Endodermal cell (in vitro differentiated cells): ENCODE measurements at regions not wholly inside any gene's neighbourhood (a gene's known extent, or its start where the extent isn't known, plus 50 kb on each side); places are given as distances from the start of the nearest gene placed in this dataset.

Experiments used
- DNase-seq: peaks from one replicate; pipeline ENCODE4 v3.0.0-alpha.2; 2017
- H3K27ac ChIP-seq: 2 replicates; pipeline ENCODE4 v1.5.1; 2013; ENCODE audit warnings: mild to moderate bottlenecking, low read depth, low read length, moderate library complexity
- H3K27me3 ChIP-seq: 2 replicates; pipeline ENCODE4 v1.6.1; 2013; ENCODE audit warnings: mild to moderate bottlenecking, low read length, moderate library complexity; ENCODE audit not compliant: insufficient read depth, control insufficient read depth, poor library complexity, severe bottlenecking
- H3K36me3 ChIP-seq: 2 replicates; pipeline ENCODE4 v1.7.0; 2013; ENCODE audit warnings: mild to moderate bottlenecking, low read length, moderate library complexity; ENCODE audit not compliant: control insufficient read depth, insufficient read depth
- H3K4me1 ChIP-seq: one replicate; pipeline ENCODE4 v1.7.0; 2013; ENCODE audit warnings: low read length; ENCODE audit not compliant: control insufficient read depth, insufficient read depth
- H3K4me3 ChIP-seq: 2 replicates; pipeline ENCODE4 v1.5.1; 2013; ENCODE audit warnings: mild to moderate bottlenecking, low read length, moderate library complexity
- H3K9ac ChIP-seq: 2 replicates; pipeline ENCODE4 v1.6.1; 2013; ENCODE audit warnings: mild to moderate bottlenecking, low read length, moderate library complexity; ENCODE audit not compliant: poor library complexity, severe bottlenecking; ENCODE audit errors: extremely low read depth
- H3K9me3 ChIP-seq: 2 replicates; pipeline ENCODE4 v1.6.1; 2013; ENCODE audit warnings: mild to moderate bottlenecking, low read length, moderate library complexity; ENCODE audit not compliant: control insufficient read depth
- H3K27ac Mint-ChIP-seq: 2 replicates; pipeline ENCODE4 v1.8.0; 2020; ENCODE audit warnings: mixed read lengths
- H3K27me3 Mint-ChIP-seq: 2 replicates; pipeline ENCODE4 v1.8.0; 2021; ENCODE audit warnings: mild to moderate bottlenecking, mixed read lengths; ENCODE audit not compliant: insufficient read depth
- H3K36me3 Mint-ChIP-seq: 2 replicates; pipeline ENCODE4 v1.8.0; 2020; ENCODE audit warnings: low read depth, mixed read lengths
- H3K4me1 Mint-ChIP-seq: 2 replicates; pipeline ENCODE4 v1.8.0; 2020; ENCODE audit warnings: mixed read lengths
- H3K4me3 Mint-ChIP-seq: 2 replicates; pipeline ENCODE4 v1.8.0; 2020; ENCODE audit warnings: mild to moderate bottlenecking, moderate library complexity, mixed read lengths
- H3K9me3 Mint-ChIP-seq: 2 replicates; pipeline ENCODE4 v1.8.0; 2020; ENCODE audit warnings: mild to moderate bottlenecking, mixed read lengths
- WGBS, 2 experiments: methylation state at CpG; one replicate each; pipeline versions ENCODE4 v1.1.5 to v1.1.7; 2013; ENCODE audit warnings: missing lambda C conversion rate in 2 of 2, mixed read lengths in 1 of 2; ENCODE audit not compliant: insufficient coverage in 1 of 2, insufficient read length in 1 of 2; 5-methylcytosine and 5-hydroxymethylcytosine counted together
- TF ChIP-seq, protein P1 (sequence below): fragments of 200-600 bp; sonication (generic); conservative IDR thresholded peaks from 2 replicates; pipeline ENCODE4 v1.5.0; 2021; ENCODE audit warnings: antibody characterized with exemption, mild to moderate bottlenecking

DNA sequence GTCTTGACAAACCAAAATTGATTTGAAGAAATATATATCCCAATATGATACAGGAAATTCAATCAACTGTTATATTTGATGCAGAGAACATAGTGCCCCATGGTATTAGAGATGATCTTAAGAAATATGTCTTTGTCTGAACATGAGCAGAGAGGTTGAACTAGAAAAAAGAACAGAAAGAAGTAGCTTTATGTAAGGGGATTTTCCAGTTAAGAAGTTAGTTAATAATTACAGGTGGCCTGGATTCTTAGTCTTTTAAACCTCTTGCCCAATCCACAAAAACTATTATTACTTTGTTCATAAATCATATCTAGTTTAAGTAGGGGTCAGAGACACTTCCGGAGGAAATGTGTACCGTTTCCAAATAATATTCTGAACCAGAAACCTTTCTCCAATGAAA is 1186.7 kb upstream of the EPHA6 start:
- H3K9me3 Mint-ChIP-seq = no peaks in the 10 kb centered on the region

DNA sequence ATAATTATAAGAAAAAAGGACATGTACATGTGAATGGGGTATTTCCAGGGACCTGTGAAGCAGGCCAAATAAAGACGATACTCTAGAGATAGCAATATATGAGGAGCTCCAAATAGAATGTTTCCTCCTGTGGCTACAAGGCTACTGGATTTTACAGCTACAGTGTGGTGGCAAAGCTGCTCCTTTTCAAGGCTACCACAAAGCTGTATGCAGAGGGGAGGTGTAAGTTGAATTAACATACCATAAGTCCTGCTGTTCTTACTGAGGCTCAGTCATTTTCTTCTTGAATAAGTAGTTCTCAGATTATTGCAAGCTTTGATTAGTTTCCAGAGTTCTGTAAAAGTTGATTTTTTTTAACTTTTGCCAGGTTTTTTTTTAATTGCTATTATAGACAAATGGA is 1184.6 kb upstream of the EPHA6 start:
- no peak overlapping the region for H3K4me3 ChIP-seq
- H3K9ac ChIP-seq = no peak overlapping the region
- TF ChIP-seq, protein P1, sequence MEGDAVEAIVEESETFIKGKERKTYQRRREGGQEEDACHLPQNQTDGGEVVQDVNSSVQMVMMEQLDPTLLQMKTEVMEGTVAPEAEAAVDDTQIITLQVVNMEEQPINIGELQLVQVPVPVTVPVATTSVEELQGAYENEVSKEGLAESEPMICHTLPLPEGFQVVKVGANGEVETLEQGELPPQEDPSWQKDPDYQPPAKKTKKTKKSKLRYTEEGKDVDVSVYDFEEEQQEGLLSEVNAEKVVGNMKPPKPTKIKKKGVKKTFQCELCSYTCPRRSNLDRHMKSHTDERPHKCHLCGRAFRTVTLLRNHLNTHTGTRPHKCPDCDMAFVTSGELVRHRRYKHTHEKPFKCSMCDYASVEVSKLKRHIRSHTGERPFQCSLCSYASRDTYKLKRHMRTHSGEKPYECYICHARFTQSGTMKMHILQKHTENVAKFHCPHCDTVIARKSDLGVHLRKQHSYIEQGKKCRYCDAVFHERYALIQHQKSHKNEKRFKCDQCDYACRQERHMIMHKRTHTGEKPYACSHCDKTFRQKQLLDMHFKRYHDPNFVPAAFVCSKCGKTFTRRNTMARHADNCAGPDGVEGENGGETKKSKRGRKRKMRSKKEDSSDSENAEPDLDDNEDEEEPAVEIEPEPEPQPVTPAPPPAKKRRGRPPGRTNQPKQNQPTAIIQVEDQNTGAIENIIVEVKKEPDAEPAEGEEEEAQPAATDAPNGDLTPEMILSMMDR = no peak
- H3K36me3 Mint-ChIP-seq = no peaks in the 10 kb centered on the region
- H3K27ac ChIP-seq = no peak overlapping the region
- H3K4me1 ChIP-seq = no peaks in the 10 kb centered on the region
- H3K4me3 Mint-ChIP-seq = no peak overlapping the region
- no peak overlapping the region for H3K27ac Mint-ChIP-seq
- H3K36me3 ChIP-seq = no peaks in the 10 kb centered on the region
- H3K27me3 ChIP-seq = no peaks in the 10 kb centered on the region
- no peaks in the 10 kb centered on the region for H3K9me3 Mint-ChIP-seq
- H3K9me3 ChIP-seq = no peaks in the 10 kb centered on the region
- H3K4me1 Mint-ChIP-seq = peaks cover 10% of the 10 kb centered on the region
- 67 to 76% methylated on average over 1 of the region's 1 CpG for WGBS, 2 experiments
- no peaks in the 10 kb centered on the region for H3K27me3 Mint-ChIP-seq
- no peak for DNase-seq

More for the DNA sequence above, 1186.7 kb upstream of the EPHA6 start:
- H3K36me3 ChIP-seq = no peaks in the 10 kb centered on the region
- Mint-ChIP-seq H3K27ac (no peak overlapping the region), H3K36me3 (no peaks in the 10 kb centered on the region), H3K4me1 (peaks cover 10% of the 10 kb centered on the region), H3K4me3 (no peak overlapping the region), H3K27me3 (no peaks in the 10 kb centered on the region)
- H3K27ac ChIP-seq = no peak overlapping the region
- H3K9me3 ChIP-seq = no peaks in the 10 kb centered on the region
- TF ChIP-seq, protein P1 = no peak
- H3K4me1 ChIP-seq = no peaks in the 10 kb centered on the region
- DNase-seq = no peak
- no peak overlapping the region for H3K4me3 ChIP-seq
- WGBS, 2 experiments = 92% methylated on average over 2 of the region's 2 CpGs; no CpG with 5 or more reads in 1 of the 2 experiments
- no peak overlapping the region for H3K9ac ChIP-seq
- no peaks in the 10 kb centered on the region for H3K27me3 ChIP-seq

DNA sequence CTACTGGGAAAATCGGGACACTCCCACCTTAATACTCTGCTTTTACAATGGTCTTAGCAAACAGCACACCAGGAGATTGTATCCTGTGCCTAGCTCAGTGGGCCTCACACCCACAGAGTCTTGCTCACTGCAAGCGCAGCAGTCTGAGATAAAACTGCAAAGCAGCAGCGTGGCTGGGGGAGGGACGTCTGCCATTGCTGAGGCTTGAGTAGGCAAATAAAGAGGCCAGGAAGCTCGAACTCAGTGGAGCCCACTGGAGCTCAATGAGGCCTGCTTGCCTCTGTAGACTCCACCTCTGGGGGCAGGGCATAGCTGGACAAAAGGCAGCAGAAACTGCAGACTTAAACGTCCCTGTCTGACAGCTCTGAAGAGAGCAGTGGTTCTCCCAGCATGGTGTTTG is 1169.1 kb upstream of the EPHA6 start:
- Mint-ChIP-seq H3K36me3 (peaks cover 3% of the 10 kb centered on the region), H3K27ac (no peak overlapping the region), H3K4me3 (no peak overlapping the region), H3K4me1 (no peaks in the 10 kb centered on the region), H3K27me3 (no peaks in the 10 kb centered on the region), H3K9me3 (peaks cover 20% of the 10 kb centered on the region)
- TF ChIP-seq, protein P1 = no peak
- peaks cover 19% of the 10 kb centered on the region for H3K9me3 ChIP-seq
- H3K27ac ChIP-seq = no peak overlapping the region
- 85 to 91% methylated on average over 5 to 6 of the region's 6 CpGs for WGBS, 2 experiments
- H3K36me3 ChIP-seq = no peaks in the 10 kb centered on the region
- no peak for DNase-seq
- H3K4me3 ChIP-seq = no peak overlapping the region
- no peak overlapping the region for H3K9ac ChIP-seq
- H3K4me1 ChIP-seq = no peaks in the 10 kb centered on the region
- H3K27me3 ChIP-seq = no peaks in the 10 kb centered on the region
